ENCODE measurements at regions not wholly inside any gene's neighbourhood (a gene's known extent, or its start where the extent isn't known, plus 50 kb on each side); places are given as distances from the start of the nearest gene placed in this dataset.
"Not testable (repeated sequence)": the region's sequence is repeated elsewhere in the genome, so short reads cannot be mapped to it uniquely, and the experiment has no call there.

GRCh38 chr2:111390605-111391004 is 269.9 kb downstream of the BCL2L11 start:
- not testable (repeated sequence) for TF ChIP-seq CTCF (IDR thresholded peaks at IDR 0.05); EP300 (IDR thresholded peaks at IDR 0.05; ENCODE audit: low read depth); POLR2A (IDR thresholded peaks at IDR 0.05); POLR2AphosphoS5 (IDR thresholded peaks at IDR 0.05)
